ENCODE measurements at regions not wholly inside any gene's neighbourhood (a gene's known extent, or its start where the extent isn't known, plus 50 kb on each side); places are given as distances from the start of the nearest gene placed in this dataset.

GRCh38 chr18:27276886-27277285 lies 91.8 kb upstream of the CHST9 start:
- TF ChIP-seq POLR2AphosphoS5 (IDR thresholded peaks at IDR 0.05; ENCODE audit: low read depth, low read length) (no peak), TAF1 (IDR thresholded peaks at IDR 0.05; ENCODE audit: borderline replicate concordance, low read depth, low read length) (no peak)

Data from GM12892 (cell line).